ENCODE measurements at regions not wholly inside any gene's neighbourhood (a gene's known extent, or its start where the extent isn't known, plus 50 kb on each side); places are given as distances from the start of the nearest gene placed in this dataset.

DNA sequence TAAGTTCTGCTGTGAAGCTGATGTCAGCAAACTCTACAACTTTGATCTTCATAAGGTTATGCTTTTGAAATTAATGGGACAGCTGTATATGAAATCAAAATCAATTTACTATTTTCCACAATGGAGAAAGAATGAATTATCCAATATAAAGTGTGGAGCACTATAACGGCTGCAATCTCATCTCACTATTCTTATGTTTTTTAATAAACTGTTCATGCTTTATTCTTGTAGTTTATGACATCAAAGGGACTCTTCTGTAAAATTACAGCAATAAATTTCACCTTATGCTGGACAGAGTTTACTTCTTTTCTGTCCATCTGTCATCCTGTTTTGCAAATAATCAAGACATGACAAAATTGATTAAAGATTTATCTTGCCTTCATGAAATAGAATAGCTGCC, 192.5 kb downstream of the TECRL start:
- Histone ChIP-seq H3K27ac (no peak overlapping the region), H3K4me1 (no peaks in the 10 kb centered on the region), H3K27me3 (no peaks in the 10 kb centered on the region), H3K4me3 (no peak overlapping the region), H3K9me3 (no peaks in the 10 kb centered on the region), H3K36me3 (no peaks in the 10 kb centered on the region)
- TF ChIP-seq CTCF (IDR thresholded peaks at IDR 0.05), result no peak
- no peak for DNase-seq (ENCODE audit: low spot score)

DNA sequence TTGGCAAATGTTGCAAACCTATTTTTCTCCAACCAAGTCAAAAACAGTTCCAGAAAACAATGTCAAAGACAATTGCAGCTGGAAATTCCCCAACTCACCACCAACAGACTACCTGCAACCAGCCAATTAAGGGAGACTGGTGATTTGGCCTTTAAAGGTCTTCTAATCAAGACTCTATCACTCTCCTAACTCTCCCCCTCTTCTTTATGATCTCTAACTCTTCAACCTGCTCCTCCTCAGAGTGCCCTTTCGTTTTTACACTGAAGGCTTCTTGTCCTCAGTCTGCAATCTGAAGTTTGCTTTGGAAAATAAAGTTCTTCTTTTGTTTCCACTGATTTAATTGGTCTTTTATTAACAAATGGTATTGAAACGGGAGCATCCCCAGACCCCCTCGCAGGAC, 203.9 kb downstream of the TECRL start:
- H3K27ac ChIP-seq, result no peak overlapping the region
- no peaks in the 10 kb centered on the region for H3K36me3 ChIP-seq
- no peak for DNase-seq (ENCODE audit: low spot score)
- H3K9me3 ChIP-seq, result no peaks in the 10 kb centered on the region
- no peaks in the 10 kb centered on the region for H3K4me1 ChIP-seq
- no peaks in the 10 kb centered on the region for H3K27me3 ChIP-seq
- TF ChIP-seq CTCF (IDR thresholded peaks at IDR 0.05), result no peak
- H3K4me3 ChIP-seq, result no peak overlapping the region

DNA sequence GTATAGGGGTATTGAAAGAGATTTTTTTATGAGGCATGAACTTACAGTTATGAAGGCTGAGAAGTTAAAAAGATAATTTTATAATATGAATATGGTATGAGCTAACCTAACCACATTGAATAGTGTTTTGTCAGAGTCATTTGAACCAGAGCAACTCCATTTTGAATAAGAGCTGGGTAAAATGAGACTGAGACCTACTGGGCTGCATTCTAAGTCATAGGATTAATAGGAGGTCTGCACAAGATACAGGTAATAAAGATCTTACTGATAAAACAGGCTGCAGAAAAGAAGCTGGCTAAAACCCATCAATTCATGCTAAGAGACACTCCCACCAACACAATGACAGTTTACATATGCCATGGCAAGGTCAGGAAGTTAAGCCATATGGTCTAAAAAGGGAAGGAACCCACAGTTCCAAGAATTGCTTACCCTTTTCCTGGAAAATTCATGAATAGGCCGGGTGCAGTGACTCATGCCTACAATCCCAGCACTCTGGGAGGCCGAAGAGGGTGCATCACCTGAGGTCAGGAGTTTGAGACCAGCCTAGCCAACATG, 209.2 kb downstream of the TECRL start:
- H3K4me1 ChIP-seq, result no peaks in the 10 kb centered on the region
- no peak overlapping the region for H3K27ac ChIP-seq
- no peak for TF ChIP-seq CTCF (IDR thresholded peaks at IDR 0.05)
- DNase-seq (ENCODE audit: low spot score), result no peak
- no peaks in the 10 kb centered on the region for H3K9me3 ChIP-seq
- H3K4me3 ChIP-seq, result no peak overlapping the region
- no peaks in the 10 kb centered on the region for H3K36me3 ChIP-seq
- no peaks in the 10 kb centered on the region for H3K27me3 ChIP-seq

DNA sequence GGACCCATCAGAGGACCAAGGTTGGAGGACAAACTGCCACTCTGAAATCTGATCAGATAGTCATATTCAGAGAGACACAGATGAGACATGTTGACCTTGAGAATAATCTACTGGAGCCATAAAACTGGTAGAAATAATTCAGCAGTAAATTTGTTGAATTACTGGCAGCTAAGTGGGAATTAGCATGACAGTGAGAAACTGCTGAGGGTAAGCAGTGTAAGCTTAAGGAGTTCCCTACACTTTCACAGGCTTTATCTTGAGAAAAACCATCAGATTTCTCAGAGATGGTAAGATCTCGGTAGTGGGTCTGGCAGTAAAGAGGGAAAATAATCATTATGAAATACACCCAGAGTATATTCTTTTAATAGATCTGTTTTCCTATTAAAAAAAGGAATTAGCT, 213.7 kb downstream of the TECRL start:
- H3K36me3 ChIP-seq, result no peaks in the 10 kb centered on the region
- no peak overlapping the region for H3K27ac ChIP-seq
- H3K4me3 ChIP-seq, result no peak overlapping the region
- no peaks in the 10 kb centered on the region for H3K4me1 ChIP-seq
- no peak for TF ChIP-seq CTCF (IDR thresholded peaks at IDR 0.05)
- no peaks in the 10 kb centered on the region for H3K9me3 ChIP-seq
- DNase-seq (ENCODE audit: low spot score), result no peak
- no peaks in the 10 kb centered on the region for H3K27me3 ChIP-seq

- Histone ChIP-seq H3K4me3 (no peak overlapping the region), H3K27me3 (no peaks in the 10 kb centered on the region), H3K4me1 (no peaks in the 10 kb centered on the region), H3K9me3 (no peaks in the 10 kb centered on the region), H3K36me3 (no peaks in the 10 kb centered on the region), H3K27ac (no peak overlapping the region)
- TF ChIP-seq CTCF (IDR thresholded peaks at IDR 0.05), result no peak
- no peak for DNase-seq (ENCODE audit: low spot score)
These were observed 216.4 kb downstream of the TECRL start for GRCh38 chr4:64192731-64193412.
